ENCODE measurements at regions not wholly inside any gene's neighbourhood (a gene's known extent, or its start where the extent isn't known, plus 50 kb on each side); places are given as distances from the start of the nearest gene placed in this dataset.

DNA sequence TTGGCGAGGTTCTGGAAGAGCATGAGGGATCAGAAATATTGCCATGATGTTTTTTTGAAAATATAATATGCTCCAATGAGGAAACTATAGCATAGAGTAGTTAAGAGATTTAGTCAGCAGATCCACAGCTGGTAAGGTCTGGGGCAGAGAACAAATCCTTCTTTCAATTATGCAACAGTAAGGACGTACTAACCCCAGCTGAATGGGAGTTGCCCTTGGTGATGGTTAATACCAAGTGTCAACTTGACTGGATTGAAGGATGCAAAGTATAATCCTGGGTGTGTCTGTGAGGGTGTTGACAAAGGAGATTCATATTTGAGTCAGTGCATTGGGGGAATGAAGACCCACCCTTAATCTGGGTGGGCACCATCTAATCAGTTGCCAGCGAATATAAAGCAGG, 745.5 kb upstream of the NRSN1 start:
- H3K4me3 Mint-ChIP-seq (ENCODE audit: unreplicated experiment), result no peak overlapping the region
- H3K27ac Mint-ChIP-seq (ENCODE audit: low read depth, unreplicated experiment), result no peak overlapping the region
- H3K27me3 Mint-ChIP-seq (ENCODE audit: insufficient read depth, unreplicated experiment), result no peaks in the 10 kb centered on the region
- no peaks in the 10 kb centered on the region for H3K9me3 Mint-ChIP-seq (ENCODE audit: unreplicated experiment)
- intact Hi-C loops (cut with micrococcal nuclease), result no loop called here
- DNase-seq (ENCODE audit: unreplicated experiment), result no peak
- peaks cover 5% of the 10 kb centered on the region for H3K36me3 Mint-ChIP-seq (ENCODE audit: insufficient read depth, unreplicated experiment)
- BruUV-seq (replicated peaks), result no TSS peak
- TF ChIP-seq, protein P1, sequence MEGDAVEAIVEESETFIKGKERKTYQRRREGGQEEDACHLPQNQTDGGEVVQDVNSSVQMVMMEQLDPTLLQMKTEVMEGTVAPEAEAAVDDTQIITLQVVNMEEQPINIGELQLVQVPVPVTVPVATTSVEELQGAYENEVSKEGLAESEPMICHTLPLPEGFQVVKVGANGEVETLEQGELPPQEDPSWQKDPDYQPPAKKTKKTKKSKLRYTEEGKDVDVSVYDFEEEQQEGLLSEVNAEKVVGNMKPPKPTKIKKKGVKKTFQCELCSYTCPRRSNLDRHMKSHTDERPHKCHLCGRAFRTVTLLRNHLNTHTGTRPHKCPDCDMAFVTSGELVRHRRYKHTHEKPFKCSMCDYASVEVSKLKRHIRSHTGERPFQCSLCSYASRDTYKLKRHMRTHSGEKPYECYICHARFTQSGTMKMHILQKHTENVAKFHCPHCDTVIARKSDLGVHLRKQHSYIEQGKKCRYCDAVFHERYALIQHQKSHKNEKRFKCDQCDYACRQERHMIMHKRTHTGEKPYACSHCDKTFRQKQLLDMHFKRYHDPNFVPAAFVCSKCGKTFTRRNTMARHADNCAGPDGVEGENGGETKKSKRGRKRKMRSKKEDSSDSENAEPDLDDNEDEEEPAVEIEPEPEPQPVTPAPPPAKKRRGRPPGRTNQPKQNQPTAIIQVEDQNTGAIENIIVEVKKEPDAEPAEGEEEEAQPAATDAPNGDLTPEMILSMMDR (IDR thresholded peaks at IDR 0.05; ENCODE audit: unreplicated experiment), result no peak
- ChIA-PET CTCF (no interaction called here), POLR2A (no interaction called here)
- no peaks in the 10 kb centered on the region for H3K4me1 Mint-ChIP-seq (ENCODE audit: insufficient read depth, unreplicated experiment)

DNA sequence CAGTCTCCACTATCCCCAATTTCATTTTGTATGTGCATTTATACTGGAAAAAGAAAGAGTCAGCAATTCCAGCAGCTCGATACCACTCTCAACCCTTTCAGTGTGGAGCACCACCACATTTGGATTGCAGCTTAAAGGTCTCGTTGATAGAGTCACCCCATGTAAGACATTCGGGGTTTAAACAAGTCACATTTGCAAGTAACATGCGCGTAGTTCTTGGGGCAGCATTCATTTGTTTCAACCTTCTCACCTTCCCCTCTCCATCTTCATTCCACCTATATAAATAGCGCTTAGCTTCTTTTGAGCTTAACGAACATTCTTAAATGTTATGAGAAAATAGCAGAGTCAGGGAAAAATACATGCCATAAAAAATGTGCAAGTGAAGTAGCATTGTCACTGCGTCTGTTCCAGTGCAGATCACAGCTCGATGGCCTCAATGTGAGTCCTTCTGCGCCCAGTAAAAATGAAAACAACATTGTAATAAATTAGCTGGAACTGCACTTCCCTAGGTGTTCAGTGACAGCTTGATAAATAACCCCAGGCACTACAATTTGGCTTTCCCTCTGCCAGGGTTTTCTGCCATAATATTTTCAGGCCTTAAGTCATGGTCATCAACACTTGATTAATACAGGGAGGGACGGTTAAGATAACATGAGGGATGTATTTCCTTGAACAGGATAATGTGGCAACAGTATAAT, 737.8 kb upstream of the NRSN1 start:
- no peaks in the 10 kb centered on the region for H3K9me3 Mint-ChIP-seq (ENCODE audit: unreplicated experiment)
- BruUV-seq (replicated peaks), result no TSS peak
- H3K4me1 Mint-ChIP-seq (ENCODE audit: insufficient read depth, unreplicated experiment), result no peaks in the 10 kb centered on the region
- CTCF ChIA-PET, result interaction anchor here (0.6 kb wide), 1 partner anchor 204 kb away, joined by 3 read pairs; no protein-coding TSS in a partner anchor
- no peak overlapping the region for H3K4me3 Mint-ChIP-seq (ENCODE audit: unreplicated experiment)
- DNase-seq (ENCODE audit: unreplicated experiment), result no peak
- no peaks in the 10 kb centered on the region for H3K27me3 Mint-ChIP-seq (ENCODE audit: insufficient read depth, unreplicated experiment)
- H3K36me3 Mint-ChIP-seq (ENCODE audit: insufficient read depth, unreplicated experiment), result no peaks in the 10 kb centered on the region
- intact Hi-C loops (cut with micrococcal nuclease), result no loop called here
- no peak overlapping the region for H3K27ac Mint-ChIP-seq (ENCODE audit: low read depth, unreplicated experiment)
- POLR2A ChIA-PET, result no interaction called here
- TF ChIP-seq, protein P1 (IDR thresholded peaks at IDR 0.05; ENCODE audit: unreplicated experiment), result no peak

DNA sequence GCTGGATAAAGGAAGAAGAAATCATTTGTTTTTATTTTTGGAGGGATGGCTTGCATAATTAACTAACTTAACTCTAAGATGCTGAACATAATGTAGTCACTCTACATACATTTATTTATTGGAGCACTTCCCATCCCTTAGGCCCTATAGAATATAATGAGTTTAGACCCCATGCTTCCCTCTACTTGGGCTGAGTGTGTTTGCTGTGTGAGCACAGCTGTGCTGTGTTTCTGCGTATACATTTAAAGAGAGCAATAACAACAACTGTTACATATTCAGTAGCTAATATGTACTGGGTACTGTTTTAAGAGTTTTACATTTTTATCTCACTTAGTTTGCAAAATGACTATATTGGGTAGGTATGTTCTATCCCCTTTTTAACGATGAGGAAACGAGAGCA, 736.6 kb upstream of the NRSN1 start:
- CTCF ChIA-PET, result interaction anchor here (0.8 to 1.5 kb wide), 2 partner anchors 11 to 25 kb away, joined by 3 to 4 read pairs; no protein-coding TSS in a partner anchor
- H3K27ac Mint-ChIP-seq (ENCODE audit: low read depth, unreplicated experiment), result no peak overlapping the region
- no TSS peak for BruUV-seq (replicated peaks)
- no peak overlapping the region for H3K4me3 Mint-ChIP-seq (ENCODE audit: unreplicated experiment)
- POLR2A ChIA-PET, result interaction anchor here (0.6 to 1.1 kb wide), 2 partner anchors 14 to 78 kb away, joined by 3 read pairs; no protein-coding TSS in a partner anchor
- no peak for DNase-seq (ENCODE audit: unreplicated experiment)
- TF ChIP-seq, protein P1 (IDR thresholded peaks at IDR 0.05; ENCODE audit: unreplicated experiment), result no peak
- no peaks in the 10 kb centered on the region for H3K9me3 Mint-ChIP-seq (ENCODE audit: unreplicated experiment)
- no peaks in the 10 kb centered on the region for H3K4me1 Mint-ChIP-seq (ENCODE audit: insufficient read depth, unreplicated experiment)
- H3K27me3 Mint-ChIP-seq (ENCODE audit: insufficient read depth, unreplicated experiment), result no peaks in the 10 kb centered on the region
- H3K36me3 Mint-ChIP-seq (ENCODE audit: insufficient read depth, unreplicated experiment), result no peaks in the 10 kb centered on the region
- intact Hi-C loops (cut with micrococcal nuclease), result no loop called here

DNA sequence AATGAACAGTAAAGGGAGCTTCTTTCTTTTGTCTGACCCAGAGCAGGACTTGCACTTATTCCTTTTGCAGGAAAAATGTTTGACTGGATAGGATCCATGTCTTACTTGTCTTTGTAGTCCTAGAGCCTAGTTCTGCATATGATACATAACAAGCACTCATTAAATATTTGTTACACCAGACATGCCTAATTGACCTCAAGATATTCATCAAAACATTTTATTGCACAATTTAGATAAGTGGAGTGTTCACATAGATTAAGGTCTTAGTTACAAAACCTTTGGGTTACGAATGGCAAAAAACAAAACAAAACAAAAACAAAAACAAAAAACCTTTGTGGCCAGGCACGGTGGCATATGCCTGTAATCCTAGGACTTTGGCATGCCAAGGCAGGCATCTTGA, 735.8 kb upstream of the NRSN1 start:
- Mint-ChIP-seq H3K4me1 (ENCODE audit: insufficient read depth, unreplicated experiment) (no peaks in the 10 kb centered on the region), H3K4me3 (ENCODE audit: unreplicated experiment) (no peak overlapping the region), H3K36me3 (ENCODE audit: insufficient read depth, unreplicated experiment) (no peaks in the 10 kb centered on the region), H3K27ac (ENCODE audit: low read depth, unreplicated experiment) (no peak overlapping the region), H3K9me3 (ENCODE audit: unreplicated experiment) (no peaks in the 10 kb centered on the region), H3K27me3 (ENCODE audit: insufficient read depth, unreplicated experiment) (no peaks in the 10 kb centered on the region)
- CTCF ChIA-PET, result interaction anchor here (0.6 to 1.5 kb wide), 3 partner anchors 11 to 807 kb away, joined by 3 to 4 read pairs (median 3); no protein-coding TSS in a partner anchor
- intact Hi-C loops (cut with micrococcal nuclease), result no loop called here
- POLR2A ChIA-PET, result interaction anchor here (0.6 to 1.1 kb wide), 2 partner anchors 15 to 79 kb away, joined by 3 read pairs; no protein-coding TSS in a partner anchor
- TF ChIP-seq, protein P1 (IDR thresholded peaks at IDR 0.05; ENCODE audit: unreplicated experiment), result no peak
- DNase-seq (ENCODE audit: unreplicated experiment), result no peak
- no TSS peak for BruUV-seq (replicated peaks)
